Loucy (cell line): ENCODE measurements at regions not wholly inside any gene's neighbourhood (a gene's known extent, or its start where the extent isn't known, plus 50 kb on each side); places are given as distances from the start of the nearest gene placed in this dataset.
"Not testable (repeated sequence)": the region's sequence is repeated elsewhere in the genome, so short reads cannot be mapped to it uniquely, and the experiment has no call there.

Source experiments
- H2AFZ ChIP-seq: fragments of 200-600 bp; sonication (generic); 2 replicates; pipeline ENCODE4 v1.6.0; 2016; ENCODE audit warnings: antibody characterized with exemption, mild to moderate bottlenecking, low read length, moderate library complexity
- H3F3A ChIP-seq: fragments of 200-600 bp; 2 replicates; pipeline ENCODE4 v1.6.0; 2016; ENCODE audit warnings: antibody characterized with exemption, low read depth, mild to moderate bottlenecking
- H3K27me3 ChIP-seq: fragments of 200-600 bp; sonication (generic); 2 replicates; pipeline ENCODE4 v1.6.1; 2014; ENCODE audit warnings: low read length, mild to moderate bottlenecking; ENCODE audit not compliant: insufficient read depth, poor library complexity, severe bottlenecking
- H3K36me3 ChIP-seq: fragments of 200-600 bp; sonication (generic); 2 replicates; pipeline ENCODE4 v1.6.1; 2016; ENCODE audit warnings: low read length; ENCODE audit not compliant: insufficient read depth
- H3K4me1 ChIP-seq: fragments of 200-600 bp; sonication (generic); 2 replicates; pipeline ENCODE4 v1.5.1; 2014; ENCODE audit warnings: low read length, mild to moderate bottlenecking; ENCODE audit not compliant: insufficient read depth, poor library complexity, severe bottlenecking
- H3K4me2 ChIP-seq: fragments of 200-600 bp; sonication (generic); 2 replicates; pipeline ENCODE4 v1.6.0; 2014; ENCODE audit warnings: antibody characterized with exemption, low read length, low read depth, mild to moderate bottlenecking; ENCODE audit not compliant: poor library complexity, severe bottlenecking
- H3K4me3 ChIP-seq: fragments of 200-600 bp; sonication (generic); 2 replicates; pipeline ENCODE4 v1.5.1; 2014; ENCODE audit warnings: low read length, mild to moderate bottlenecking, mixed read lengths; ENCODE audit not compliant: poor library complexity, severe bottlenecking
- H3K79me2 ChIP-seq: fragments of 200-600 bp; sonication (generic); 2 replicates; pipeline ENCODE4 v1.6.1; 2014; ENCODE audit warnings: low read length; ENCODE audit not compliant: insufficient read depth
- H3K9ac ChIP-seq: fragments of 200-600 bp; sonication (generic); 2 replicates; pipeline ENCODE4 v1.6.0; 2014; ENCODE audit warnings: mild to moderate bottlenecking, low read depth, low read length, moderate library complexity; ENCODE audit not compliant: poor library complexity, severe bottlenecking
- H3K9me2 ChIP-seq: fragments of 200-600 bp; sonication (generic); replicated peaks from 2 replicates; pipeline ENCODE4 v1.6.1; 2016; ENCODE audit warnings: low read depth, low read length, mixed read lengths
- H3K9me3 ChIP-seq: fragments of 200-600 bp; sonication (generic); 2 replicates; pipeline ENCODE4 v1.6.1; 2014; ENCODE audit warnings: mild to moderate bottlenecking, antibody characterized with exemption, low read length, low read depth; ENCODE audit not compliant: insufficient read depth
- H4K20me1 ChIP-seq: fragments of 200-600 bp; sonication (generic); 2 replicates; pipeline ENCODE4 v1.6.0; 2014; ENCODE audit warnings: antibody characterized with exemption, low read length, mild to moderate bottlenecking; ENCODE audit not compliant: insufficient read depth, poor library complexity, severe bottlenecking
- CTCF ChIP-seq: fragments of 200-600 bp; sonication (generic); conservative IDR thresholded peaks from 2 replicates; pipeline ENCODE4 v1.5.1; 2014; ENCODE audit warnings: mild to moderate bottlenecking, antibody characterized with exemption, low read length
- EZH2phosphoT487 ChIP-seq: fragments of 200-600 bp; IDR thresholded peaks from 2 replicates; pipeline ENCODE4 v1.6.1; 2018; ENCODE audit warnings: antibody characterized with exemption, mild to moderate bottlenecking, moderate library complexity, borderline replicate concordance

- Histone ChIP-seq H4K20me1 (no peaks in the 10 kb centered on the region), H3K4me1 (no peaks in the 10 kb centered on the region), H3K4me3 (no peak overlapping the region), H3F3A (no peaks in the 10 kb centered on the region), H3K4me2 (no peak overlapping the region), H3K9me2 (no peaks in the 10 kb centered on the region), H3K36me3 (no peaks in the 10 kb centered on the region), H3K27me3 (peaks cover 7% of the 10 kb centered on the region), H2AFZ (no peak overlapping the region), H3K9ac (no peak overlapping the region), H3K79me2 (no peaks in the 10 kb centered on the region), H3K9me3 (no peaks in the 10 kb centered on the region)
- TF ChIP-seq EZH2phosphoT487 (no peak), CTCF (no peak)
These were observed 140.3 kb downstream of the GPR85 start for GRCh38 chr7:112946350-112946749.

GRCh38 chr7:112945046-112945445 is 141.6 kb downstream of the GPR85 start:
- Histone ChIP-seq H4K20me1 (no peaks in the 10 kb centered on the region), H3K4me2 (no peak overlapping the region), H3K79me2 (no peaks in the 10 kb centered on the region), H3K4me3 (no peak overlapping the region), H3K9me3 (no peaks in the 10 kb centered on the region), H3F3A (no peaks in the 10 kb centered on the region), H3K36me3 (no peaks in the 10 kb centered on the region), H3K9me2 (no peaks in the 10 kb centered on the region), H3K9ac (no peak overlapping the region), H3K27me3 (peaks cover 7% of the 10 kb centered on the region), H3K4me1 (peaks cover 6% of the 10 kb centered on the region), H2AFZ (no peak overlapping the region)
- TF ChIP-seq CTCF (no peak), EZH2phosphoT487 (no peak)

- H3K36me3 ChIP-seq: no peaks in the 10 kb centered on the region
- H3F3A ChIP-seq: no peaks in the 10 kb centered on the region
- peaks cover 13% of the 10 kb centered on the region; the same call in 1 of the 2 replicates for H3K79me2 ChIP-seq
- no peak overlapping the region for H3K4me3 ChIP-seq
- peaks cover 15% of the 10 kb centered on the region for H3K4me1 ChIP-seq
- no peak overlapping the region for H2AFZ ChIP-seq
- no peaks in the 10 kb centered on the region for H3K9me2 ChIP-seq
- peaks cover 10% of the 10 kb centered on the region for H4K20me1 ChIP-seq
- H3K4me2 ChIP-seq: no peak overlapping the region
- peaks cover 7% of the 10 kb centered on the region for H3K27me3 ChIP-seq
- no peak overlapping the region for H3K9ac ChIP-seq
- no peaks in the 10 kb centered on the region for H3K9me3 ChIP-seq
- TF ChIP-seq CTCF: no peak
- no peak for TF ChIP-seq EZH2phosphoT487
These were observed 143.6 kb downstream of the GPR85 start for GRCh38 chr7:112942981-112943380.

GRCh38 chr7:112942125-112942524 is 144.5 kb downstream of the GPR85 start:
- H2AFZ ChIP-seq, H3K9me3 ChIP-seq, H3K27me3 ChIP-seq, H3F3A ChIP-seq, H3K4me2 ChIP-seq, H3K9me2 ChIP-seq, H3K36me3 ChIP-seq, H3K9ac ChIP-seq, H3K4me3 ChIP-seq: not testable (repeated sequence)
- peaks cover 21% of the 10 kb centered on the region for H3K4me1 ChIP-seq
- H3K79me2 ChIP-seq: peaks cover 21% of the 10 kb centered on the region
- H4K20me1 ChIP-seq: peaks cover 18% of the 10 kb centered on the region
